HG02678 (cell line): ENCODE measurements at regions not wholly inside any gene's neighbourhood (a gene's known extent, or its start where the extent isn't known, plus 50 kb on each side); places are given as distances from the start of the nearest gene placed in this dataset.
A peak's percentile ranks its signal among the peaks of the same experiment; 100 is the strongest.

Experiments
- ATAC-seq: cut with Tn5 transposase; IDR thresholded peaks from one replicate; pipeline ENCODE4 v1.9.1; 2021; ENCODE audit warnings: mild to moderate bottlenecking, moderate library complexity; ENCODE audit not compliant: unreplicated experiment

GRCh38 chr9:18020121-18020745, 441.4 kb downstream of the SH3GL2 start:
- no peak for ATAC-seq

GRCh38 chr9:18022642-18023041, 443.8 kb downstream of the SH3GL2 start:
- no peak for ATAC-seq

- no peak for ATAC-seq
These were observed 444.5 kb downstream of the SH3GL2 start for GRCh38 chr9:18023332-18023731.

GRCh38 chr9:18032636-18033035, 441.3 kb upstream of the ADAMTSL1 start:
- ATAC-seq, result no peak

GRCh38 chr9:18036422-18037187, 437.3 kb upstream of the ADAMTSL1 start:
- ATAC-seq, result no peak

- ATAC-seq, result no peak
These were observed 436.0 kb upstream of the ADAMTSL1 start for GRCh38 chr9:18037981-18038380.

- ATAC-seq, result no peak
These were observed 433.6 kb upstream of the ADAMTSL1 start for GRCh38 chr9:18040327-18040726.

GRCh38 chr9:18043978-18044377, 430.0 kb upstream of the ADAMTSL1 start:
- ATAC-seq, result no peak

GRCh38 chr9:18045326-18045725, 428.6 kb upstream of the ADAMTSL1 start:
- ATAC-seq, result no peak

- no peak for ATAC-seq
These were observed 427.9 kb upstream of the ADAMTSL1 start for GRCh38 chr9:18046068-18046467.

- ATAC-seq, result no peak
These were observed 422.3 kb upstream of the ADAMTSL1 start for GRCh38 chr9:18051638-18052037.

- no peak for ATAC-seq
These were observed 421.9 kb upstream of the ADAMTSL1 start for GRCh38 chr9:18052060-18052459.

- no peak for ATAC-seq
These were observed 417.5 kb upstream of the ADAMTSL1 start for GRCh38 chr9:18056269-18056992.

GRCh38 chr9:18056993-18057369, 417.0 kb upstream of the ADAMTSL1 start:
- ATAC-seq, result peak; percentile 96

GRCh38 chr9:18058564-18059442, 415.1 kb upstream of the ADAMTSL1 start:
- ATAC-seq, result no peak

- no peak for ATAC-seq
These were observed 414.5 kb upstream of the ADAMTSL1 start for GRCh38 chr9:18059447-18059846.

GRCh38 chr9:18060269-18060934, 413.6 kb upstream of the ADAMTSL1 start:
- ATAC-seq, result no peak

GRCh38 chr9:18061332-18061731, 412.6 kb upstream of the ADAMTSL1 start:
- no peak for ATAC-seq

GRCh38 chr9:18061856-18062255, 412.1 kb upstream of the ADAMTSL1 start:
- no peak for ATAC-seq

- ATAC-seq, result no peak
These were observed 410.0 kb upstream of the ADAMTSL1 start for GRCh38 chr9:18063856-18064390.
